ENCODE measurements at regions not wholly inside any gene's neighbourhood (a gene's known extent, or its start where the extent isn't known, plus 50 kb on each side); places are given as distances from the start of the nearest gene placed in this dataset.

DNA sequence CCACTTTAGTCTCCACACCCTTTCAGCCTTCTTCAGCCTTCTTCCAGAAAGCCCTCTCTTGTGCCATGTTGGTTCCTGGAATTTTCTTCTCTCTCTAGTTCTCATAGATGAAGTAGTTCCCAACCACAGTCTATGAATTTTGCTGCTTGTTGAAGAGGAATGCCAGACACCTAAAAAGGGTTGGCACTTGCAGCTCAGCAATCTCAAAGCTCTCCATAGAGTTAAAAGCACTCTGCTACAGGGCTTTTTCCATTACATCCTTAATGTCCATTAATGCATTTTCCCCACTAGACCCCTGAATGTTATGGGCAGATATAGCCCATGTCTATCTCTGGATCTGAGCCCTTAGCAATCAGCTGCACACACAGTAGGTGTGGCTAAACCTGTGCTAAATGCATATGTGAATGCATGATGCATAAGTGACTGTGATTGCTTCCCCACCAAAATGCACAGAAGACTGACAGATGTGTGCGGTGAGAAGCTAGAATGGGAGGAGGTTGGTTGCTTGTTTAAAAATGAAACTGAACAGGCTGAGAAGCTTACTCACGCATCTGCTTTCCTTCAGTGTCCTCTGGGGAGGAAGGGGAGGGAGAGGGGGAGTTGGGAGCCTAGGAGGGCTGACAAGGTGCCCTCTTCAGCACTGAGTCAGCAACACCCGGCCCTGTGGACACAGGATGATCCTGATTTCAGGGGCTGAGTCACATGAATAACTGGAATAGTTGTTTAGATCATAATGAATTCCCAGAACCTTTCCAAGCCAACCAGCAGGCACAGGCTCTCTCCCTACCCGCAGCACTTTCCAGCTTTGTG lies 146.1 kb upstream of the FGGY start:
- no peak for DNase-seq (ENCODE audit: low read depth)

DNA sequence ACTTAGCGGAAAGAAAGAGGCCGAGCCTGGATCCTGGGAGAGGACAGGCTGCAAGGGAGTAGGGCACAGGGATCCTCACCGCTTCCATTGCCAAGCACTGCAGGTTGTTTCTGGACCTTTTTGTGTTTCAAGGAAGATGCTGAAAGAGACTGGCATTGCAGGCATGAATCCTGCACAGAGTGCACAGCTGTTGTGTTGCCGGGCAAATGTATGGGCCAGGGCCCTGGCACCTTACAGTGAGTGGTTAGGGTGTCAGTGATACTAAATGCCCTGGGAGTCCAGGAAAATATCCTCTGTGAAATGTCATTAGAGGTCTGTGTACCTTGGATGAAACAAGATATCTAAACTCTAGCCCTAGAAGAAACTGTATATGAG lies 145.5 kb upstream of the FGGY start:
- no peak for DNase-seq (ENCODE audit: low read depth)

DNA sequence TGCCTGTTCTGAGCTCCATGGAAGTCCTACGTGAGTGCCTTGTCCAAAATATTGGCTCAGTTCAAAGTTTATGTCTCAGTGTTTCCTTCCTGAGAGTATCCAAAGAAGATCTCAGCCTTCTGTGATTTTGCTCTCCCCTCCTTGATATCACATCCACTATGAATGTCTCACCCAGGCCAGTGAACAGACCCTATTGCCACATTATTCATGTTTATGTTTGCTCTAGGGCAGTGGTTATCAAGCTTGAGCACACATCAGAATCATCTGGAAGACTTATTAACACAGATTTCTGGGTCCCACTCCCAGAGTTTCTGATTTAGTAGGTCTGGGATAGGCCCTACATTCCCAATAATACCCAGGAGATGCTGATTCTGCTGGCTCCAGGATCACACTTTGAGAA lies 145.0 kb upstream of the FGGY start:
- DNase-seq (ENCODE audit: low read depth): no peak

DNA sequence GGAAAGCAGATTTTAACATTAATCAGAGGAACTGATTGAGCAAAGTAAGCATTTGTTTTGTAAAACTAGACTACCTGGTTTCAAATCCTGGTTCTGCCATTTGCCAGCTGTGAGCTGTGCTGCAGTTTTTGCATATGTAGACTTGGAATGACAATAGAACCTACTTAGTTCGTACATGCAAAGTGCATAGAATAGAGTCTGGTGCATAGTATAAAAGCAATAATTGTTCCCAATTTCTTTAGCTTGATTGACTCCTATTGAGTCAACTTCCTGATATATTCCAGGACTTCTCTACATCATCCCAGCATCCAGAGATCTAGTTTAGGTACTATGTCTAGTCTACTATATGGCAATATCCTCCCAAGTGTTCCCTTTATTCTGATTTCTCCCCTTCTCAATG lies 144.4 kb upstream of the FGGY start:
- DNase-seq (ENCODE audit: low read depth): no peak

DNA sequence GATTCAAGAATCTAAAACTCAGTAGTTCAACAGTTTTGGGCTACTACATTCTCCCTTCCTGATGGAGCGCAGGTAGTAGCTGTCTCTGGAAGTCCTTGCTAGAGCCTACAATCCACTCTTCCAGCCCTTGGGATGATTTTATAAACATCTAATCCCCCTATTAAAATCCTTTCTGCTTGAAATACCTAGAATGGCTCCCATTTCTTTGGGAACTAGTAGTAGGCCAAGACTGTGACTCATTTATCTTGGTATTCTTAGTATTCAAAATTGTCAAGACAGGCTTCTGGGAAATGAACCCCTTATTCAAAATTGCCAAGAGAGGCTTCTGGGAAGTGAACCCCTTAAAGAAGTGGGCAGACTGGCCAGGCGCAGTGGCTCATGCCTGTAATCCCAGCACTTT lies 142.5 kb upstream of the FGGY start:
- no peak for DNase-seq (ENCODE audit: low read depth)

DNA sequence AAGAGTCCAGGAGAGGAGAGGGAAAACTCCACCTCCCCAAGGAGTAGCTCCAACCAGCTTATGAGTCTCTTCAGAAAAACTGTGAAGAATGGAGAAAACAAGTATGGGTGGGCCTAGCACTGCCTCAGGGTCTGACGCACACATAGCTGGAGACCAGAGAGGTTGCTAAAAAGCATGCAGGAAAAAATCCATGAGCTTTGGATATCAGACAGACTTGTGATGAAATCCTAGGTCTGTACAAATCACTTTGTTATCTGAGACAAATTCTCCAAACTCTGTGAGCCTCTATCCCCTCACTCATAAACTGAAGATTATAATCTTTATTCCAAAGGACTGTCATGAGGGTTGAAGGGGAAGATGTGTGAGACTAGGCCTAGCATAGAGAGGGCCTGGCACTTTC lies 141.5 kb upstream of the FGGY start:
- DNase-seq (ENCODE audit: low read depth): no peak

DNA sequence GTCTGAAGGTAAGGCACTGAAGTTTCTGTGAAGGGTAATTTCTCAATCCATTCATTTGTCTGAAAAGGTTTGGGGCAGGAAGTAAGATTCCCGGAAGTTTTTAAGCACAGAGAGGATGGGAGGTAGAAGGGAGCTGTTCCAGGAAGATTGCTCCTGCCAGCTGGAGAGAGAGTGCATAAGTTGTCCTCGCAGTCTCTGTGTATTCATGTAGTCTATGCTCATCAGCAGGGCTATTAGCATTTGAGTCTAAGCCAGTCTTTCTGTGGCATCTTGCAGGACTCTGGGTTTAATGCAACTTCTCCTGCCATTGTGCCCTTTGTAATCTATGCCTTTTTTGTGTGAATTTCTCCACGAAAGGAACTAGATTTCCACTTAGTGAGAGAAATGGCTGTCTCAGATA lies 140.8 kb upstream of the FGGY start:
- DNase-seq (ENCODE audit: low read depth): no peak

DNA sequence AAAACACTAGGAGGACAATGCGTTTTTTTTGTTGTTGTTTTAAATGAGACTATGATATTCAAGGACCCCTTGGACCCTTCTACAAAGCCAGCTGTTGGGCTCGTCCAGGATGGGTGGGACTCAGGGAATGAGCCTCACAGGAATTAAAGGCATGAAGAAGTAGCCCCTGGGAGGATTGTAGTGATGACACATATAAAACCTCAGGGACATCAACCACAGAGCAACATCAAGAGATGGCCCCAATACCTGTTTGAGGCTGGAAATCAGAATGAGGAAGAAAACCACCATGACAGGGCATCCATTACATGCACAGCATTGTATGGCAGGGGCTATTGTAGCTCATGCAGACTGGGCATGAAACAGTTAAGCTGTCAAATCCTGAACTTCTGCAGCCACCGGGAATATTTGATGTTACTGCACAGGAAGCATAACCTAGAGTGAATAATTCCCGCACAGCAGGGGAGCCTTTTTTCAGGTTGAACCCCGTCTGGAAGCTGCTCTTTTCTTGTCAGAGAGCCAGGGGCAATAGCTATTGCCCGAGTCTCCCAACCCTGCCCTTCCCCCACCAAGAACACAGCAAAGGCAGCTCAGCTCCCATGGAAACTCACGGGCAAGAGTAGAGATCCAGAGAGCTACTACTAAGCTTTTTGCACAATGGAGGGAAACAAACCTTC lies 140.2 kb upstream of the FGGY start:
- no peak for DNase-seq (ENCODE audit: low read depth)

DNA sequence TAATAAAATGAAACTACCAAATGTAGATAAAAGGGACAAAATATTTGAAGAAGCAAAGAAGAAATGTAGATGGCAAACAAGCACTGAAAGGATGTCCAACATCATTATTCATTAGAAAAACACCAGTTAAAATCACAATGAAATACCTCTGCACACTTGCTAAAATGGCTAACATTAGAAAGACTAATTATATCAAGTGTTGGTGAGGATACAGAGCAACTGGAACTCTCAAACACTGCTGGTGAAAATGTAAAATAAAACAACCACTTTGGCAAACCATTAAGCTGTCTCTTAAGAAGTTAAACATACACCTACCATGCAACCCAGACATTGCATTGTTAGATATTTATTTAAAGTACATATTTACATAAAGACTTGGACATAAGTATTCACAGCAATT lies 138.6 kb upstream of the FGGY start:
- no peak for DNase-seq (ENCODE audit: low read depth)

DNA sequence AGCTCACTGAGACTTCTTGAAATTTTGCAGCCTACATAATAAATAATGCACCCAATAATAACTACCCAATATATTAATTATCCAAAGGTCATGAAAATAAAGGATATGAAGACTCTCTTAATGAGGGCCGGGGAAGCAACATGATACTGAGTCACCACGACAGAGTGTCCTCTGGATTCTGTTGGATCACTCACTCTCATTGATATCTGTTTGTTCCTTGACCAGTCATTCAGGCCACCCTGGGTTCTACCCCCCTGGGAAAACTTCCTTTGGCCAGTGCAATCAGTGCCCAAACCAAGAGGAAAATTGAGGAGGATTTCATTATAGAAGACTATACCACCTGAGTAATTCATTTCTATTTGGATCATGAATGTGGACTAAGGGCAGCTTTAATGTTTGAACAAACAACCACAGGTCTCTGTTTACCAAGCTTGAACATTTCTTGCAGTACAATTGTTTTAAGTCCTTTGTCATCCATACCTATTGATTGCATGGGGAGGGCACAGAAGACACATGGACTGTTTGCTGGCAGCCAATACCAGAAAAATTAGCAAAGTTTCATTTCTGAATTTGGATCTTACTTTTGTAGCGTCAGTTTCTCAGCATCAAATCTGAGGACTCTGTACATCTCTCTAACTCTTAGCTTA lies 137.2 kb upstream of the FGGY start:
- DNase-seq (ENCODE audit: low read depth): no peak

DNA sequence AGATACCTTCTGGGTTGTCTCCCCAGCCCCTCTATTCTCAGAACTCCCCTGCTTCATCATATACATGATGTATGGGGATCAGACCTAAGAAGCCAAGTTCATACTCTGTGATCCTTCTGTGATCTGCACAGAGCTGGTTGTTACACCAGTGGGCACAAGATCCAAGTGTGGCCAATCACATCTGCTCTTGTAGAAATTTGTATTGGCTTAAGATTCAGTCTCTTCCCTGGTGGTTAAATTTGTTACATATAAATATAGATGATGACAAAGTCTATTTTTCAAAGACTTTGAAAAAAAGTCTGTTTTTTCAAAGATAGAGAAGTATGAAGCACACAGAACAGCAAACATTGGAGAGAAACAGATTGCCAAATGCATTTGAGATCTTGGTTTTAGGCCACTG lies 135.8 kb upstream of the FGGY start:
- DNase-seq (ENCODE audit: low read depth): no peak

DNA sequence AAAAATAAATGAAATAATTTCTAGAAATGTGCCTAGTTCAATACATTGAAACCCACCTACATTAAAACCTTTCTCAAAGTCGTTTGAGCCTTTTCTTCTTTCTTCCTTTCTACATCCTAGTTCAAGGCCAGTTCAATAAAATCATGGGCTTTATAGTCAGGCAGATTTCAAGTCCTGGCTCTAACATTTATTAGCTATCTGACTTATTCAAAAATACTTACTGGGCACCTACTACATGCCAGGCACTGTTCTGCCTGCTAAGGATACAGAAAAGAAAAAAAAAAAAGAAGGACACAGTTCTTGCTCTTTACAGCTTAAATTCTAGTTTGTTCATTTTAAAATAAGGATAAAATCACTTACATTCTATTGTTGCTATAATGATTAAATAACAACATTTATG lies 134.2 kb upstream of the FGGY start:
- DNase-seq (ENCODE audit: low read depth): no peak

DNA sequence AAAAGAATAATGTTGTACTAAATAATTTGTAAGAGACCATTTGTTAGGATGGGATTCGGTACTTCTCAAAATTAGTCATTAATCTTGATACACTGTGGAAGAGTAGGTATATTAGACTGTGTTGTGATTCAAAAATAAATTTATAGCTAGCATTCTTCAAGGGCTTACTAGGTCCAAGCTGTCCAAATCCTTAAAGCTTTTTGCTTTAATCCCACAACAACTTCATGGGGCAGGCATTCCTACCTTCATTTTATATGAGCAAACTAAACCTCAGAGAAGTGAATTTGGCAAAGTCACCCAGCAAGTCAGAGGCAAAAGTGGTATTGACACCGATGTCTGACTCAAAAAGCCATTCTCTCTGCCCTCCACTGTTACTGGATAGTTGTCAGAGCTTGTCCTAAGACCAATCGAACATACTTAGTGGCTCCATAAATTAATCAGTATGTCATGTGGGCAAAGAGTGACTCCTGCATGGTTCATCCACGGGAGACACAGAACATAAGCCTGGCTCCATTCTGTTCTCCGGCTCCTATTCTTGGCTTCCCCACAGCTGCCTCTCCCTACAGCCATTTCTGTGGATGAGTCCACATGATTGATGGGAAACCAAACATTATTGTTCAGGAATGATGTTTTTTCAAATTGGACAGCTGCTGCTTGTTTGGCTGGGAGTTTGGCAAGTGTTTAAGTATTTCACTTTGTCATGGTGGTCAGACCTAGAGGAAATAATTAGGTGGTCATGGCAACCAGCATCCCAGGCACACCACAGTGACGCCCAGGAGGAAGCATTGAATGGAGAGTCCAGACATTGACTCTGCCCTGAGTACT lies 133.4 kb upstream of the FGGY start:
- no peak for DNase-seq (ENCODE audit: low read depth)

DNA sequence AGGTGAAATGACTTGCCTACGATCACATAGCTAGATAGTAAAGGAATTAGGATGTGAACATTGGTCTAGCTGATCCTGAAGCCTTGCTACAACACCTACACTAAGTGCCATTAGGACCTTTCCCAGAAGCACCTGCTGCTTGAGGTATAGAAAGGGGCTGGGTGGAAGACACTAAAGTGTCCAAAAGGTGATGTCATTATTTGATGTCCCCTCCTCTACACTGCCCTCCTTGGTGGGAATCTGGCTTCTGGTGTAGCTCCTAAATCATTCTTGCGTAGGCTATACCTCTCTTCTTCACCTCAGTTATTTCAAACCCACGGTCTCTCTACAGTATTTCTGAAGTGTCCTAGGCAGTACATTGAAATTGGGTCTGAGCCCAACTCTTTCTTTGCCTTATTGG lies 132.5 kb upstream of the FGGY start:
- DNase-seq (ENCODE audit: low read depth): no peak

DNA sequence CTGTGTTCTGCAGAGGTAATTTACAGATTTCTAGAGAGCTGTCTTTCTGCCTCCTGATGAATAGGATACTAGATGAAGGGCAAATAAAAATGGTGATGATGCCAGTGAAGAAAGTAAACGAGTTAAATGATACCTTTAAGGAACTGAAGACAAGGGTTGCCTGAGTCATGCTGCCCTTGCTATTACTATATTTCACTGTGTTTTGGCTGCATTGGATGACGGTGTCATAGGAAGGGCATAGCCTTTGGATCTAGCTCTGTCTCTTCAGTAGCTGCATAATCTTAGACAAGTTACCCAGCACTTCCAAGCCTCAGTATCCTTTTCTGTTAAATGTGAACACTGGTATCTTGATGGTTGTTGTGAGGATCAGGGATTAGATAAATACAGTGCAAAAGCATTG lies 131.5 kb upstream of the FGGY start:
- no peak for DNase-seq (ENCODE audit: low read depth)

DNA sequence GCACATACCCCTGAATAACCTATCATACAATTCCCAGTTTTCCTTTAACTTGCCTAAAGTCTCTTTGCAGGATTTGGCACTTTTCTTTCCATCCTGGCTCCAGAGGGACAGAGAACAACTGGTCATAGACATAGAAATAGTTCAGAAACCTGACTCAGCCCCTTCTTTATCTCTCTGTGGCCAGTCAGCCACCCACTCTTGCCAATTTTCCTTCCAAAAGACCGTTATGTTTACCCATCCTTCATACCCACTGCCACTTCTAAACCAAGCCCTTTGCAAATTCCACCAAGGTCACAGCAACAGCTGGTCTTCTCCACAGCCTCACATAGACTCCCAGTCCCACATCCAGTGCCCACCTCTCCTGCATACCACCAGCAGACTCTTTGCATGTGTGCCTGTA lies 127.2 kb upstream of the FGGY start:
- no peak for DNase-seq (ENCODE audit: low read depth)

DNA sequence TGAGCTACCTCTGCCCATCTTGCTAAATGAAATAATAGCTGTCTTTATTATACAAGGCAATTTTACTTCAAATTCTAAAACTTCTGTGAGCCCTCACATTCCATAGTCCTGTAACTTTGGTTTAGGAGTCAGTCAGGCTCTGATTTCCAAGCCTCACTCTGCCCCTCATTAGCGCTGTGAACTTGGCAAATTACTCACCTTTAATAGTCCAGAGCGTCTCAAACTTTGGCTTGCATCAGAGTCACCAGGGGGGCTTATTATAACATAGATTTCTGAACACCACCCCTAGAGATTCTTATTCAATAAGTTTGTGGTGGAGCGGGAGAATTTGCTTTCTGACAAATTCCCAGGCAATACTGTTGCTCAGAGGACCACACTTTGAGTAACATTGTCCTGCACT lies 126.2 kb upstream of the FGGY start:
- no peak for DNase-seq (ENCODE audit: low read depth)

DNA sequence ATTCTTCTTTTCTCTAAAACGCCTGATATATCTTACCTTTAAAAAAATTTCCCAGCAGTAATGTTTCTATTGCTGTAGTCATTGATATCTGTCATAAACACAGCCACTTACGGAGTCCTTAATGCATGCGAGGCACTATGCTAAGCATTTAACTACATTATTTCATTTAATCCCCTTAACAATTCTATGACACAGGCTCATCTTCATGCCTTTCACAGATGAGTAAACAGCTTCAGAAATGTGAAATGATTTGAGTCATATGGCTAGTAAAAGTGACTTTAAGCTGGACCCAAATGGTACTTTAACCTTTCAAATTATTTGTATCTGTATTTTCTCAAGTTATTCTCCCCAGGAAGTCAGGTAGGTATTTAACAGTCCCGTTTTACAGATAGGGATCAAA lies 125.1 kb upstream of the FGGY start:
- no peak for DNase-seq (ENCODE audit: low read depth)

DNA sequence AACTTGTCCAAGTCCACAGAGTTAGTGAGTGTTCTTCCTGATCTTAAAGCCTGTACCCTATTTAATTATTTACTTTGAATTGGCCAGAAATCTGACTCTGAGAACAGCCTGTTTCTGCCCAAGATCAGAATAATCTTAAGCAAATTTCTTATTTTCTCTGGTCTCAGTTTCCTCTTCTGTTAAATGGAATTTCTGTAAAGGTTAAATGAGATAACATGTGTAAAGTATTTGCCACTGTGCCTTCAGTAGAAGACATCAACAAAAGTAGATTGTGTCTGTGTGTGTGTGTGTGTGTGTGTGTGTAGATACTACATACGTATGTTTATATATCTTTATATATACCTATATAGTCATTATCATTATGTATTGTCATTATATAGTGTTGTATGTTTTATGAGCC lies 124.2 kb upstream of the FGGY start:
- no peak for DNase-seq (ENCODE audit: low read depth)

DNA sequence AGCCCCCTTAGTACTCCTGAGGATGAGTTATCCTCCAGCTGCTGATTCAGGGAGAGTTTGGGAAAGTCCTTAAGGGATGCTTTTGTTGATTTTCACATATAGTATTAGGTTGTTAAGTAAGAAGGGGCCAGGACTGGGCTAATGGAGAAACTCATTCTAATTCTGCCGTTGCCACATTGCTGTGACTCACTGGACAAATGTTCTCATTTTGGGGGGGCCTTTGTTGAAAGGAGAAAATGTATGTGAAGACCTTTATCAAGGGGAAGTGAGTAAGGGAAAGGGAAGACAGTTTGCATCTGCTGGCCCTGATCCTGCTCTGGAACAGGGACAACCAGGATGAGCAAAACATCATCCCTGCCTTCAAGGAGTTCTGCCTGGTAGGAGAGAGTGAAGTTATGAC lies 123.2 kb upstream of the FGGY start:
- no peak for DNase-seq (ENCODE audit: low read depth)

DNA sequence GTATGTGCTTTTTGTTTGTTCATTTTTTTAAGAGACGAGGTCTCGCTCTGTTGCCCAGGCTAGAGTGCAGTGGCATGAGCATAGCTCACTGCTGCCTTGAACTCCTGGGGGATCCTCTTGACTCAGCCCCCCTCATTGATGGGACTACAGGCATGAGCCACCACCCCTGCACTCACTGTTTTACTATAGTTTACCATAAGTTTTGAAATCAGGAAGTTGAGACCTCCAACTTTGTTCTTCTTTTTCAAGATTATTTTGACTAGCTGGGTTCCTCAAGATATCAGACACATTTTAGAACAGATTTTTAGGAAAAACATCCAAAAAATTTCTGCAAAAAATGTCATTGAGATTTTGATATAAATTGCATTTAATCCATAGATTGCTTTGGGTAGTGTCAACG lies 120.4 kb upstream of the FGGY start:
- DNase-seq (ENCODE audit: low read depth): no peak

DNA sequence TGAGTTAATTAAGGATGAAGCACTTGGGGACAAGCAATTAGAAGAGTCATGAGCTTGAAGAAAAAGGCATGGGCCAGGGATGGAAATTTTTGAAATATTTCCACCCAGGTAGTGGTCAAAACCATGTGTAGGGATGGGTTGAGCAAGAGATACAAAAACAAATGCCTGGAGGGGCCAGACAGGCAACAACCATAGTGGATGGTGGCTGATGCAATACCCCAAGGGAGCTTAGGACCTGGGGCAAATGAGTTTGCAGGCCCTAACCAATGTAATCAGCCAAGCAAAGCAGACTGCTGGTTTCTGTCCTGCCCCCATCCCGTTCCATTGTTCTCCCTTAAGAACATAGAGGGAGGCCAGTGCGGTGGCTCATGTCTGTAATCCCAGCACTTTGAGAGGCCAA lies 119.1 kb upstream of the FGGY start:
- DNase-seq (ENCODE audit: low read depth): no peak

Data from stimulated activated CD8-positive, alpha-beta memory T cell treated with anti-CD3 and anti-CD28 coated beads, Interleukin-4, amount 100 ng/mL, for 24 hours (primary cell).